HG03469 (cell line): ENCODE measurements at regions not wholly inside any gene's neighbourhood (a gene's known extent, or its start where the extent isn't known, plus 50 kb on each side); places are given as distances from the start of the nearest gene placed in this dataset.
"Not testable (repeated sequence)": the region's sequence is repeated elsewhere in the genome, so short reads cannot be mapped to it uniquely, and the experiment has no call there.

Source experiments
- ATAC-seq: cut with Tn5 transposase; IDR thresholded peaks from one replicate; pipeline ENCODE4 v1.9.1; 2021; ENCODE audit warnings: mild to moderate bottlenecking, moderate library complexity, moderate number of reproducible peaks; ENCODE audit not compliant: unreplicated experiment

DNA sequence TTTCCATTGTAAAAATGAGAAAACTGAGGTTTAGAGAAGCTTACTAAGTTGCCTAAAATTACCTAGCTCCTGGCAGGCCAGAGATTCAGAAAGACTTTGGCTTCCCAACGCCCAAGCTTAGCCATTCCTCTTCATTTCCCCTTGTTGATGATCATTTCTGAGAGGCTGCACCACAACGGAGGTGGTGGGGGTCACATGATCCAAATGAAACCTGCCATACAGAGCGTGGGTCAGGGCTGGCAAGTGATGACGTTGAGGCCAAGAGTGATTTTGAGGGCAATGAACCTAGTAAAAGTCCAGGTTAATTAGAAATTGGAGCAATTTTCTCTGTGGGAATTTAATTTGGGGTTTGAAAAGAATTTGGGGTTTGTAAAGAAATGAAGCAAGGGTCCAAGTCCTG is 109.9 kb downstream of the TMEM182 start:
- no peak for ATAC-seq

DNA sequence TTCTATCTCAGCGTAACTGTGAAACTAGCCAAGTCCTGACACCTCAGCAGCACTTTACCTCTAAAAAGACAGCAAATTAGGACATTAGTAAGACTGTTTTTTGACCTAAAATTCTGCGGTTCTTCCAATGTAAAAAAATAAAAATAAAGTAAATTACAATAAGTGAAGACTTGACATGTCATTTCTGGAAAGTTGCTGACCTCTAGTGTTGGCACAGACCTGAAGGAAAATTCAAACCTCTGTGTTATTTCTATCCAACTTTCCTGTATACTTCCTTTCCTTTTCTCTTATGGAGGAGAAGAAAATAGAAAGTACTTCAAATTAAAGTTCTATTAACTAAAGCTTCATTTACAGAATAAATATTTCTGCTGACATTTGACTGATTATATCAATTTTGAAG is 110.6 kb downstream of the TMEM182 start:
- no peak for ATAC-seq

DNA sequence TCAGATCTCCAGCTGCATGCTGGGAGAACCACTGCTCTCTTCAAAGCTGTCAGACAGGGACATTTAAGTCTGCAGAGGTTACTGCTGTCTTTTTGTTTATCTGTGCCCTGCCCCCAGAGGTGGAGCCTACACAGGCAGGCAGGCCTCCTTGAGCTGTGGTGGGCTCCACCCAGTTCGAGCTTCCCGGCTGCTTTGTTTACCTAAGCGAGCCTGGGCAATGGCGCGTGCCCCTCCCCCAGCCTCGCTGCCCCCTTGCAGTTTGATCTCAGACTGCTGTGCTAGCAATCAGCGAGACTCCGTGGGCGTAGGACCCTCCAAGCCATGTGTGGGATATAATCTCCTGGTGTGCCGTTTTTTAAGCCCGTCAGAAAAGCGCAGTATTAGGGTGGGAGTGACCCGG is 117.7 kb downstream of the TMEM182 start:
- ATAC-seq = not testable (repeated sequence)

DNA sequence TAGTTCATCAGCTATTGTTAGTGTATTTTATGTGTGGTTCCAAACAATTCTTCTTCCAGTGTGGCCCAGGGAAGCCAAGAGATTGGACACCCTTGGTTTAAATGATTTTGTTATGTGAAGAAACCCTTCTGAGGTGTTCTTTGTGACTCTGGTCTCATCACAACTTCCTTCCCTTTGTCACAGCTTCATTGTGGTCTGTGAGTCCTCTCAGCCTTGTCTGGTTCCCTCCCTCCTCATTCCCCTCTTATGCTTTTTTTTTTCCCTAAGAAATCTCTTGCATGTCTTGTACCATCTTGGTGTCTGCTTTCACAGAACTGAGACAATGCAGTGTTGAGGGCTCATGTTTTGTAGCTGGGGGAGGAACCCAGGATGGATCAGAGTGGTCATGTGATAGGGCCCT is 118.9 kb downstream of the TMEM182 start:
- ATAC-seq = no peak

DNA sequence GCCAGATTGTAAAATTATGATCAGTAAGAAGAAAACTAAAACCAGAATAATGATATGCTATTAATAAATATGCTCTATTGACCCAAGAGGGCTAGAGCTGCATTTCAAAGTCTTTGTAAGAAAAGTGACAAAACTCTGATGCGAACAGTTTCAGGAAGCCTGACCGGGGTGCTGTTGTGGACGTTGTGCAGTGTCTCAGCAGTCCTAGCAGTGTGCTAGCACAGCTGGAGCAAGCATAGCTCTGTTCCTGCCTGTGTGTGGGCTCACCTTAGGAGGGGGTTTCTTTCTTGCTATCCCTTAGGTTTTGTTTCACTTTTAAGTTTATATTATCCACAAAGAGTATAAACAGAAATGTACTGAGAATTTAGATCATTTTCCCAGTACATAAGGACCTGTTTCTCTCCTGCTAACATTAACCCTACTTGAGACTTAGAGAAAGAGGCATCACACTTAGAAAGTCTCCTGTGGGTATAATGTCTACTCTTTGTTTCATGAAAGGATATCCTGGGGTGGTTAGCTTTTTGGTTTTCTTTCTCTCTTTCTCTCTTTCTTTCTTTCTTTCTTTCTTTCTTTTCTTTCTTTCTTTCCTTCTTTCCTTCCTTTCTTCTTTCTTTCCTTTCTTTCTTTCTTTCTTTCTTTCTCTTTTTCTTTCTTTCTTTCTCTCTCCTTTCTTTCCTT is 124.5 kb downstream of the TMEM182 start:
- ATAC-seq = no peak

DNA sequence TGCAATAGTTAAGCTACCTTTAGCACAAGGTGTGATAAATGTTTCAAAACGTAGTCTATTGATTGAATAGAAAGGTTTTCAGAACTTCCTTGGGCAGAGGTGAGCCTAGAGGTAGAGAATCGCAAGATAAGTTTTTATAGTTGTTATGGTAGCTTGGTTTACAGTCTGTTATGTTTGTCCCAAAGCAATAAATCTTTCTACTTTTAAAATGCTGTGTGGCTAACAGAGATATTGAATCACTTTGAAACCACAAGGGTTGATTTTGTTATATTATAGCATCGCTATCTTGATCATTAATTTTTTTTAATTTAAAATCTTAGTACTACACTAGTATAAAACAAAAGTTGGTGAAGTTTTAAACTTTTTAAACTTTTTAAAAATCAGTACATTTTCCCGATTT is 126.7 kb downstream of the TMEM182 start:
- no peak for ATAC-seq

DNA sequence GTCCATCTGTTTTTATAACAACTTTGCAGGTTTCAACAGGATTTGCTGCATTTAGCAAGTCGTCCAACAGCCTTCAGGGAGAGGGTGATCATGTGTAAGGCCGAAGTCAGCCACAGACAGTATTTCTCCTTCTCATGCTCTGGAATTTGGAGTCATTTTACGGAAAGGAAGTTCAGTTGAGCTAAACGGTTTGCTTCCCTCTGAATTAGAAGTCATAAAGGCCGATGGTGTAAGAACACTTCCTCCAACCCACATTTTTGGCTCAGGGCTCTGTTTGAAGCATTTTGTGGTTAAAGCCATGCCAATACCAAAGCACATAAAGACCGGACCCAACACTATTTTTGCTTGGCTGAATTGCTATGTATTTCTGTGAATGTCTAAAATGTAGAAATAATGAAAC is 129.5 kb downstream of the TMEM182 start:
- ATAC-seq = no peak

DNA sequence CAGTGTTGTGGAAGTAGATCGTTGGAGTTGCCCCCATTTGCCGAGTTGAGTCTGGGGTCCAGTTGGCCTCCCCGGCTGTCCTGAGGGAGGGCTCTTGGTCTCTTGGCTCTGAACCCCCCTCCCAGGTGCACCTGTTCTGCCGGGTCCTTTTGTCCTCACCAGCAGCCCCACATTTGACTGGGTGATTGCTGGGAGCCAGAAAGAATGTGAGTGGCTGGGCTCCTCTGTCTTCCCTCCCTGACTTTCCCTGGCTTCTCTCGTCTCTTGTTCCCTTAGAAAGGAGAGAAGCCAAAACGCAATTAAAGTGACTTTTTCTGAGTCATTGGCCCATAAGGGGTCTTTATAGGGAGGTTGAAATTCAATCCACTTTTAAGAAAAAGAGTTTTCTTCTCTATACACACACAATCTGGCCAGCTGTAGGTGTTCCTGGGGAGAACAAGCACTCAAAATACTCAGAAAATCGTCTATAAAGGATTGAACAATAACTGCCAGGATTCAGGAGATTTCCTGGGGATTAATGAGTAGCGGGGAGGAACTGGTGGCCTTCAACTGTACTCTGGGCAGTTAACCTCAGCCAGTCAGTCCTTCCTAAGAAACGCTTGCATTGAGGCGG is 131.0 kb downstream of the TMEM182 start:
- no peak for ATAC-seq

DNA sequence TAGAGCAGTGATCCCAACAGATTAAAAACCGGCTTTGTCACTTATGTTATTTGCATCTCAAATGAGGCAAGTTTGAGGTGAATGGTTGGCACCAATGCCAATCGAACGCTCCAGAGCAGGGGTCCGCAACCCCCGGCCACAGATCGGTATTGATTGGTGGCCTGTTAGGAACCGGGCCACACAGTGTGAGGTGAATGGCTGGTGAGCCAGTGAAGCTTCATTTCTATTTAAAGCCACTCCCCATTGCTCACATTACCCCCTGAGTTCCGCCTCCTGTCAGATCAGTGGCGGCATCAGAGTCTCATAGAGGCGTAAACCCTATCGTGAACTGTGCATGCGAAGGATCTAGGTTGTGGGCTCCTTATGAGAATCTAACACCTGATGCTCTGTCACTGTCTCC is 132.0 kb downstream of the TMEM182 start:
- ATAC-seq = no peak

DNA sequence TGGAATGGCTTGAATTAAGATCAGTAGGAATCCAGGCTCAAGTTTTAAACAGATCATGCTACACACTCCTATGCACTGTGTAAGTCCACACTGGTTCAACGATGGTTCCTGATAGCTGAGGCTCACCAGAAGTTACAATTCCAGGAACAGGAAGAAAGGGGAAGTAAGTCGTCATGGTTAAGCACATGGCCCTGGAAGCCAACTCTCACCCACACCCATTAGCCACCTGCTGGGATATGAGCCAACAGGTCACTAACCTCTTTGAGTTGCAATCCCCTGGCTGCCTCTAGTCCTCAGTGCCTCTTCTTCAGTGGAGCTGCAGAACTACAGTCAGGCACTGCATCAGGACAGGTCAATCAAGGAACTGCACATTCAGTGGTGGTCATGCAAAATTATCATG is 133.5 kb downstream of the TMEM182 start:
- no peak for ATAC-seq

DNA sequence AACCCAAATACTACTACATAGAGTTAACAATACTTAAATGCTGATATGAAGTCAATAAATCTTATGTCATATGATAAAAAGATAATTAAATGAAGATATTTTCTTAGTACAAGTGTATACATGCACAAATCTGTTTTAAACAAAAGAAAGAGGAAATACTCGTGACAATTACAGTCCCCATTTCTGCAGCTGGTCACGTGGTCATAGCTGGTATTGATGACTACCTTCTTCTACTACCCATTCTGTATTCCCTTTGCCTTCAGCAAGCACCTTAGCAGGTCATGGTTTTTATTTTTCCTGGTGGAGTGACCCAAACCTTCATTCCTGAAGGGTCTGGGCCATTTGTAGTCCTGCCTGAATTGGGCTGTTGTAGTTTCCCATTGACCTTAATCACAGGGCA is 147.4 kb downstream of the TMEM182 start:
- not testable (repeated sequence) for ATAC-seq

DNA sequence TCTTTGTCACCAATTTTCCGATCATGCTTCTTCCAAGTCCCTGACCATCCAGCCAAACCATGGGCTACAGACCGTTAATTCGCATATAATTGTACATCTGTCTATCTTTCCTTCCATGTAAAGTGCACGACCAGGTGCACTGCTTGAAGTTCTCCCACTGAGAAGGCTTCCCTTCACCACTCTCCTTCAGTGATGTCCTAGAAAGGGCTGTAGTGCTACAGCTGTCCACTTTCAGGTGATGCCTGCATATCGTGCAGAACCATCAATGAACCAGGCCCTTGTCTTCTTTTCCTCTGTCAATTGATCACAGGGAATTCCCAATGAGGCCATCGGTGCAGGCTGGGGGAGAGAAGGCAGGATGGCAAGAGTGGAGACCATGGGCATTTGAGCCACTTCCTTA is 148.9 kb downstream of the TMEM182 start:
- no peak for ATAC-seq

DNA sequence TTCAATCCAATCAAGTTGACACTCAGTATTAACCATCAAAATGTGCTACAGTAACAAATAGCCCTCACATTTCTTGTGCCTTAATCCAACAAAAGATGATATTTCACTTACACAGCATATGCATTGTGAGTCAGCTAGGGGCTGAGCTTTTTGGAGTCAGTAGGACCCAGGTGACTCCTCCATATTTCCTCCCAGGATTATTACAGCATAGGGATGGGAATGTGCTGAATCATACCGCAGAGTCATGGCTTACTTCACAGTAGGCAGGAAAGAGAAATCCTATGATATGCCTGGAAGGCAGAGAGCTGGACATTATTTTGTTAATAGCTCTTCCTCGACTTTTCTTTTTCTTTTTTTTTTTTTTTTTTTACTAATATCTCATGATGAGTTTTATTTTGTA is 153.3 kb downstream of the TMEM182 start:
- no peak for ATAC-seq

DNA sequence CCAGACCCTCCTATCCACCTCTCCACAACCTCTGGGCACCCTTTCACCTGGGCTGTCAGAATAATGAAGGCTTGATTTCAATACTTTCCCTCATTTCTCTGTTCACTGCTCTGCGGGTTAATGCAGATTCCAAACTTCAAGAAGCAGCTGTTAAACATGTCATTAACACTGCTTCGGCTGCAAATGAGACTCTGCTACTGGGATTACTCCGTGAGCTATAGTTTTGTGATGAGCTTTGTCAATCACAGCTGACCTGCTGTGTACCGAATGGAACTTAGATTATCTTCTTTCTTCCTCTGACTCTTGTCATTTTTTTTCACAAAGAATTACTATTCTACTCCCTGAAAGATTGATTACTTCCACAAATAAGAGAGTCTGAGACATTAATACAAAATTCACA is 160.5 kb downstream of the TMEM182 start:
- ATAC-seq = no peak

DNA sequence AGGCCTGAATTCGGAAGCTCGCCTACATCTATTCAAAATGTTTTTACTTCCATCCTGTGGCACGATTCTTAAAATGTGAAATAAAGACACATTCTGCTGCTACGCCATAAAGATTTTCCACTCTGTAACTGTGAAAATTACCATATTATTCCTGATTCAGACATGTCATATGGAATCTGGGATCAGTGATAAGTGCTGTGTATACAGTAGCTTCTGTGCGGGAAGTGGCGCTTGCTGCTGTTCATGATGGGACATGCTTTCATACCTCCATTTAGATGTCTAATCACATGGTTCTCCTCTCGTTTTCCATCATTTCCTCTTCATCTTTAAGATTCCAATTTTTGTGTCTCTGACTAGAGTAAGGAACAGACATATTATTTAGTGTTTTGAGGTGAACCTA is 163.2 kb downstream of the TMEM182 start:
- no peak for ATAC-seq

DNA sequence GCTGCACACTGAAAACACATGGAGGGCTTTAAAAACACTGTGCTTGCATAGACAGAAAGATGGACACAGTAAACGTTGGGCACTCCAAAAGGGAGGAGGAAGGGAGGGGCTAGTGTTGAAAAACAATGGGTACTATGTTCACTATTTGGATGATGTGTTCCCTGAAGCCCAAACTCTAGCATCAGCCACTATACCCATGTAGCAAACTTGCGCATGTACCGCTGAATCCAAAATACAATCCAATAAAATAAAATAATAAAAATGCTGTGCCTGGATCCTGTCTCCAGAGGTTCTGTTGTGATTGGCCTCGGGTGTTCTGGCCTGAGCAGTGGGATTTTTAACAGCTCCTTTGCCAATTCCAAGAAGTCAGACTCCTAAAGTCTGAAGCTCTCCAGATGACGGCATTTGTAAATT is 166.0 kb downstream of the TMEM182 start:
- no peak for ATAC-seq

DNA sequence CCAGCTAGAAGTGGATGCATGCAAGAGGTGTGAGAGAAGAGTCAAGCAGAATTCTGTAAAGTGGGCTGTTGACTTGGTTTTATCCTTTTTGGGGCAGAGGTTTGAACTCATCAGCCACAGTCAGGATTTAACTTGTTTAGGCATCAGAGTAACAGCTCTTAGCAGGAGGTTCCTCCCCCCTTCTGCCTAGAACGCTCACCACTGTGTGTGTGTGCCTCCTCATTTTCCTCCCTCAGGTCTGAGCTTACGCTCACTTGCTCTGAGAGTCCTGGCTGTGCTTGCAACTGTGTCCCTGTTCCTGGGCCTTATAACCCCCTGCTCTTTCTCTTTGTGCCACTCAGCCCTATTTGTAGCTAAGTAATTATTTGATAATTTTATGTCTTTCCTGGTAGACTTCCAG is 167.9 kb downstream of the TMEM182 start:
- ATAC-seq = no peak

DNA sequence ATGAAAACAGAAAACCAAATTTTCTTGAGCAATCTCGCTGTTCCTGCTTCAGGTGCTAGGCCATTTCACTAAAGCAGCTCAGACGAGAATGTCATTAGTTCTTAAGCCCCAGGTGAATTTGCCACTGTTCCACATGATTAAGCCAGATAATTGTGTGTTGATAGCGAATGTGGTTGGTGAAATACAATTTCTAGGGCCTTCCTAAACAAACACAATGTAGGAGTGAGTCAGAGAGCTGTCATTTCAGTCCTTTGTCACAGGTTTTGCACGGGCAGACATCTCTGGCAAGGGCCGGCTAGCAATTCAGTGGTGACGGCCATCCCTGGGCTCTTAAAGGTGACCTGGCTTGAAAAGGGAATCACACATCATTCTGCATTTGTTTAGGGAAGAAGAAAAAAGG is 170.7 kb downstream of the TMEM182 start:
- ATAC-seq = no peak

DNA sequence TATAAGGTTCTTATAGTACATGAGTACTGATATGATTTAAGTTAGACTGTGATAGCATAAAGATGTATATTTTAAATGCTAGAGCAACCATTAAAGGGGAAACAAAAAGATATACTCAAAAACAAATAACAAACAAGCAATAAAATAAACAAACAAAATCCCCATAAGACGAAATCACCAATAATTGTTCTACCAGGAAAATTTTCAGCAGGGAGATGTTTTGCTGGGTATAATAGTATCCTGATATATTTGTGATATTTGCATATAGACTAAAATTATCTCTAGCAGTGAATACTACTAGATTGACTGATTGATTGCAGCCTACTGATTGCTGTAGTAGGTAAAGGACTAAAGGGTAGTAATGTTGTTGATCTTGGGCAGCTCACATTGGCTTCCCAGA is 177.4 kb downstream of the TMEM182 start:
- ATAC-seq = no peak

DNA sequence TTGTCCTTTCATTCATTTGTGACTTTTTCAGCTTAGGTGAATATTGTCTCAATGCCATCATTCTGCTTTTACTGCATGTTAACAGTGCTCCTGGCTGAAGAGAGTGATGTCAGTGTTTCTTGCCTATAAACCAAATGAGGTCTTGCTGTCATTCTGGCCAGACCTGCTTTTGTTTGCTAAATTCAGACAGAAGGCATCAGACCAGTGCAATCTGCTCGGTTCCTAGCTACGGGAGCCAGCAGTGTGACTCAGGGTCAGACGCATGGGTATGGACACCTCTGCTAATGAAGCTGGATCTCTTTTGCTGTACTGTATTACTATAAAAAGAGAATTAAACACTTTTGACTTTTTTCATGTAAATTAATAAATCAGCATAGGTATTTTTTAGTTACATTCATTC is 178.9 kb downstream of the TMEM182 start:
- no peak for ATAC-seq

DNA sequence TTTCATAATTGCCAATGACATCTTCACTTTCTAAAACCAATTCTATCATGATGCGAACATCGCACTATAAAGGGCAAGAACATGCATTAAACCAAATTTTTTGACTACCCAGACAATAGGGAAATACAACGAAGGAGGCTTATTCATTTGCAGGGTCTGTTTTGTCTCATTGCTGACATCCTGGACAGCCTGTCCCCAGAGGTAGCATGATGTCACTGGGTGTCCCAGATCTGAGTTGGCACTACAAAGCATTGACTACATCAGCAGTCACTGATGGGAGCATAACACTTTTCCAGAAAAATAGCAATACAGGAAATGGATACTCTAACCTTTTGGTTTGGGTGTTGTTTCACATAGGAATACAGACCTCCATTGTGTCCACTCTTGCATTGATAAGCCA is 180.3 kb downstream of the TMEM182 start:
- no peak for ATAC-seq

DNA sequence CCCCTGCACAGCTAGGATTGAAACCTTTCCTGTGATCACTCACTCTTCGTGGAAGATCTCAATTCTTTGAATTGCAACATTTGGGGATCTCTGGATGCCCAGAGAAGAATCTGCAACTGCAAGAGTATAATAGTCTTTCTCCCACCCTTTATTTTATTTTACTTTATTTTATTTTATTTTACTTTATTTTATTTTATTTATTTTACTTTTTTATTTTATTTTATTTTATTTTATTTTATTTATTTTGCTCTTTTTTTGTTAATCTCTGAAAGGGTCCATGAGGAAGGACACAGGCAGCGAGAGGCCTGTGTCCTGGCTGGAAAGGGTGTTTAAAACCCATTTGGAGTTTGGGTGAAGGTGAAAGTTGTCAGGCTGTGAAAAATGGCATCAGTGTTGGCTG is 181.4 kb downstream of the TMEM182 start:
- no peak for ATAC-seq

DNA sequence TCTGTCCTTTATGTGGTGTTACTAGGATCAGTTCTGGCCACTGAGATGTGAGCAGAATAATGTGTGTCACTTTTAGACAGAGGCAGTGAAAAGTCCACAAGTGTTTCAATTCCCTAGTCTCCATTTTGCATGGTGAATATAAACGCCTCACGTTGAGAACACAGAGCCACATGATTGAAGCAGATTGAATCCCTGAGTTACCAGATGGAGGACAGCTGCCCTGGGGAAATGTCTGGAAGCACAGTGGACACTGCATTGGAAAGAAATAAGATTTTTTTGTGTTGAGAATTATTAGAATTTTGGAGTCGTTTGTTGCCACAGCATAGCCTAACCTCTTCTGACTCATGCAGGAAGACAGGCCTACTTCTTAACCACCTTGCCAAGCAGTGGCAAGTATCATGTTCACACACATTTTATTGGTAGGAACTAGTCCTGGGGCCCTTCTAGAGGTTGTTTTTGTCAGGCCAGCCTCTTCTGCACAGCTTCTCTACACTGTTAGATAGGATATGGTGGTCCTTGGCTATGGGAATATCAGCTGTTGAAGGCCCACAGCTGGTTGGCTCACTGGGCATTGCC is 188.6 kb downstream of the TMEM182 start:
- ATAC-seq = no peak
